PC-9 (cell line): ENCODE measurements at regions not wholly inside any gene's neighbourhood (a gene's known extent, or its start where the extent isn't known, plus 50 kb on each side); places are given as distances from the start of the nearest gene placed in this dataset.

Experiments used
- BruUV-seq: library from RNA; stranded (reverse); fragments of 400-500 nt; replicated peaks from 2 replicates; lab custom pipeline; 2021; lab: Mats Ljungman, UMichigan
- CTCF ChIA-PET: fragments of 300-600 bp; sonication (Branson Sonifier 250); formaldehyde crosslinking; loops from one replicate; lab custom pipeline; 2022; ENCODE audit warnings: antibody characterized with exemption; lab: Charles Lee
- POLR2A ChIA-PET: fragments of 300-600 bp; sonication (Branson Sonifier 250); formaldehyde crosslinking; loops from one replicate; lab custom pipeline; 2022; ENCODE audit warnings: antibody characterized with exemption; ENCODE audit not compliant: unreplicated experiment; lab: Charles Lee
- DNase-seq, 2 experiments: peaks; one replicate each; pipeline versions ENCODE4 v3.0.0 to v3.0.0-alpha.2; 2015 to 2022; ENCODE audit warnings: mixed read lengths in 1 of 2
- H2AFZ ChIP-seq: fragments of 200-600 bp; sonication (generic); 2 replicates; pipeline ENCODE4 v1.8.1; 2017; ENCODE audit warnings: antibody characterized with exemption
- H3F3A ChIP-seq: fragments of 200-600 bp; sonication (generic); 2 replicates; pipeline ENCODE4 v1.8.1; 2017; ENCODE audit warnings: antibody characterized with exemption, mild to moderate bottlenecking, low read depth; ENCODE audit not compliant: insufficient read depth
- H3K27ac ChIP-seq: fragments of 200-600 bp; sonication (generic); 2 replicates; pipeline ENCODE4 v1.6.1; 2016; ENCODE audit warnings: mixed run types
- H3K27me3 ChIP-seq: fragments of 200-600 bp; sonication (generic); 2 replicates; pipeline ENCODE4 v1.6.1; 2016; ENCODE audit warnings: low read depth, mixed run types; ENCODE audit not compliant: insufficient read depth
- H3K36me3 ChIP-seq: fragments of 200-600 bp; sonication (generic); 2 replicates; pipeline ENCODE4 v1.6.1; 2016; ENCODE audit warnings: low read depth, mixed run types
- H3K4me1 ChIP-seq: fragments of 200-600 bp; sonication (generic); replicated peaks from 2 replicates; pipeline ENCODE4 v1.6.1; 2016; ENCODE audit warnings: mixed run types; ENCODE audit not compliant: insufficient read depth
- H3K4me2 ChIP-seq: fragments of 200-600 bp; sonication (generic); 2 replicates; pipeline ENCODE4 v1.6.1; 2017; ENCODE audit warnings: mixed run types
- H3K4me3 ChIP-seq: fragments of 200-600 bp; sonication (generic); 2 replicates; pipeline ENCODE4 v1.6.1; 2016; ENCODE audit warnings: mixed run types
- H3K79me2 ChIP-seq: fragments of 200-600 bp; sonication (generic); 2 replicates; pipeline ENCODE4 v1.6.1; 2017; ENCODE audit warnings: low read depth, mixed run types
- H3K9me2 ChIP-seq: fragments of 200-600 bp; sonication (generic); 2 replicates; pipeline ENCODE4 v1.8.1; 2017; ENCODE audit warnings: mild to moderate bottlenecking; ENCODE audit not compliant: insufficient read depth
- H3K9me3 ChIP-seq: fragments of 200-600 bp; sonication (generic); 2 replicates; pipeline ENCODE4 v1.8.1; 2016; ENCODE audit warnings: low read depth; ENCODE audit not compliant: insufficient read depth
- H4K20me1 ChIP-seq: fragments of 200-600 bp; sonication (generic); 2 replicates; pipeline ENCODE4 v1.8.1; 2017; ENCODE audit not compliant: insufficient read depth
- EZH2 ChIP-seq: fragments of 200-600 bp; sonication (generic); IDR thresholded peaks from 2 replicates; pipeline ENCODE4 v1.8.0; 2017; ENCODE audit warnings: antibody characterized with exemption, low read depth
- intact Hi-C: fragments of 100-400 bp; cut with micrococcal nuclease; formaldehyde crosslinking; loops from one replicate; pipeline ENCODE4 v1.10.0; 2022; ENCODE audit not compliant: unreplicated experiment
- TF ChIP-seq, protein P1 (sequence below): fragments of 200-600 bp; sonication (generic); conservative IDR thresholded peaks from 2 replicates; pipeline ENCODE4 v1.6.1; 2017; ENCODE audit warnings: mixed run types, antibody characterized with exemption, mild to moderate bottlenecking, moderate library complexity

GRCh38 chr6:170063431-170063830 lies 227.4 kb downstream of the DLL1 start:
- Histone ChIP-seq H3K27me3 (peaks cover 71% of the 10 kb centered on the region), H3K4me1 (no peaks in the 10 kb centered on the region), H2AFZ (no peak overlapping the region), H3K9me2 (no peaks in the 10 kb centered on the region), H3K79me2 (no peaks in the 10 kb centered on the region), H3K9me3 (no peaks in the 10 kb centered on the region), H3F3A (no peaks in the 10 kb centered on the region), H3K4me2 (no peak overlapping the region), H4K20me1 (no peaks in the 10 kb centered on the region), H3K4me3 (no peak overlapping the region), H3K36me3 (no peaks in the 10 kb centered on the region), H3K27ac (no peak overlapping the region)
- DNase-seq = no peak
- intact Hi-C loops = no loop called here
- BruUV-seq = no TSS peak
- POLR2A ChIA-PET = no interaction called here
- CTCF ChIA-PET = no interaction called here
- TF ChIP-seq, protein P1, sequence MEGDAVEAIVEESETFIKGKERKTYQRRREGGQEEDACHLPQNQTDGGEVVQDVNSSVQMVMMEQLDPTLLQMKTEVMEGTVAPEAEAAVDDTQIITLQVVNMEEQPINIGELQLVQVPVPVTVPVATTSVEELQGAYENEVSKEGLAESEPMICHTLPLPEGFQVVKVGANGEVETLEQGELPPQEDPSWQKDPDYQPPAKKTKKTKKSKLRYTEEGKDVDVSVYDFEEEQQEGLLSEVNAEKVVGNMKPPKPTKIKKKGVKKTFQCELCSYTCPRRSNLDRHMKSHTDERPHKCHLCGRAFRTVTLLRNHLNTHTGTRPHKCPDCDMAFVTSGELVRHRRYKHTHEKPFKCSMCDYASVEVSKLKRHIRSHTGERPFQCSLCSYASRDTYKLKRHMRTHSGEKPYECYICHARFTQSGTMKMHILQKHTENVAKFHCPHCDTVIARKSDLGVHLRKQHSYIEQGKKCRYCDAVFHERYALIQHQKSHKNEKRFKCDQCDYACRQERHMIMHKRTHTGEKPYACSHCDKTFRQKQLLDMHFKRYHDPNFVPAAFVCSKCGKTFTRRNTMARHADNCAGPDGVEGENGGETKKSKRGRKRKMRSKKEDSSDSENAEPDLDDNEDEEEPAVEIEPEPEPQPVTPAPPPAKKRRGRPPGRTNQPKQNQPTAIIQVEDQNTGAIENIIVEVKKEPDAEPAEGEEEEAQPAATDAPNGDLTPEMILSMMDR = no peak
- TF ChIP-seq EZH2 = no peak

DNA sequence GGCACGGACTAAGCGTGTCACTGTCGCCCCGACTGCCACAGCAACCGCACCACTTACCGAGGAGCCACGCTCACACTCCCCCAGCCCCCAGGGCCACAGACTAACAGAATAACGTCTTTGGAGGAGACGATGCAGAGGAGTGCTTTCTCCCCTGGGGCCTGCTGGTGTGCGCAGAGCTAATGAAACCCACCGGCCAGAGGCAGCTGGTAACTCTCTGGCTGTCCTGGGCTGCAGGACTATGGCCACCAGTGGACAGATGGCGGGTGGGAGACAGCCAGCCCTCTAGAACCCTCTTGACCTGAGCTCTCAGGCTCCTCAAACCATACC lies 228.0 kb downstream of the DLL1 start:
- Histone ChIP-seq H3K9me2 (no peaks in the 10 kb centered on the region), H3F3A (no peaks in the 10 kb centered on the region), H3K4me1 (no peaks in the 10 kb centered on the region), H3K4me2 (no peak overlapping the region), H3K4me3 (no peak overlapping the region), H3K27me3 (peaks cover 71% of the 10 kb centered on the region), H3K79me2 (no peaks in the 10 kb centered on the region), H2AFZ (no peak overlapping the region), H3K36me3 (no peaks in the 10 kb centered on the region), H4K20me1 (no peaks in the 10 kb centered on the region), H3K9me3 (no peaks in the 10 kb centered on the region), H3K27ac (no peak overlapping the region)
- ChIA-PET CTCF (no interaction called here), POLR2A (no interaction called here)
- no TSS peak for BruUV-seq
- no peak for TF ChIP-seq EZH2
- TF ChIP-seq, protein P1 = no peak
- intact Hi-C loops = no loop called here
- DNase-seq = no peak

- no peak overlapping the region for H3K4me3 ChIP-seq
- no peaks in the 10 kb centered on the region for H3K79me2 ChIP-seq
- no peaks in the 10 kb centered on the region for H4K20me1 ChIP-seq
- H3K9me3 ChIP-seq = no peaks in the 10 kb centered on the region
- H2AFZ ChIP-seq = no peak overlapping the region
- H3K4me2 ChIP-seq = no peak overlapping the region
- no peaks in the 10 kb centered on the region for H3K4me1 ChIP-seq
- no peak overlapping the region for H3K27ac ChIP-seq
- no peak for TF ChIP-seq EZH2
- TF ChIP-seq, protein P1 = no peak
- BruUV-seq = no TSS peak
- H3F3A ChIP-seq = no peaks in the 10 kb centered on the region
- ChIA-PET CTCF (no interaction called here), POLR2A (no interaction called here)
- no peaks in the 10 kb centered on the region for H3K36me3 ChIP-seq
- H3K9me2 ChIP-seq = no peaks in the 10 kb centered on the region
- DNase-seq = no peak
- intact Hi-C loops = no loop called here
- peaks cover 66% of the 10 kb centered on the region for H3K27me3 ChIP-seq
These were observed 228.5 kb downstream of the DLL1 start for GRCh38 chr6:170062209-170062914.
